Stimulated activated CD4-positive, alpha-beta T cell treated with anti-CD3 and anti-CD28 coated beads, Interleukin-1b, Interleukin-23, amount 100 ng/mL, for 48 hours (primary cell): ENCODE measurements at regions not wholly inside any gene's neighbourhood (a gene's known extent, or its start where the extent isn't known, plus 50 kb on each side); places are given as distances from the start of the nearest gene placed in this dataset.
"Not testable (repeated sequence)": the region's sequence is repeated elsewhere in the genome, so short reads cannot be mapped to it uniquely, and the experiment has no call there.

Experiments
- DNase-seq: peaks from one replicate; pipeline ENCODE4 v3.0.0-alpha.2; 2020

- not testable (repeated sequence) for DNase-seq
These were observed 63.8 kb downstream of the CLEC18A start for GRCh38 chr16:70014915-70015314.

- DNase-seq = not testable (repeated sequence)
These were observed 65.6 kb downstream of the CLEC18A start for GRCh38 chr16:70016751-70017150.

GRCh38 chr16:70018254-70018653, 67.1 kb downstream of the CLEC18A start:
- peak; percentile 37 for DNase-seq

- not testable (repeated sequence) for DNase-seq
These were observed 72.1 kb downstream of the CLEC18A start for GRCh38 chr16:70023207-70023606.

GRCh38 chr16:70023956-70024355, 72.8 kb downstream of the CLEC18A start:
- not testable (repeated sequence) for DNase-seq

- peak; percentile 27 for DNase-seq
These were observed 75.2 kb downstream of the CLEC18A start for GRCh38 chr16:70026165-70026854.

- DNase-seq = not testable (repeated sequence)
These were observed 81.2 kb upstream of the PDPR start for GRCh38 chr16:70032906-70033305.

- DNase-seq = not testable (repeated sequence)
These were observed 76.2 kb upstream of the PDPR start for GRCh38 chr16:70037913-70038312.

GRCh38 chr16:70040554-70040953, 73.6 kb upstream of the PDPR start:
- not testable (repeated sequence) for DNase-seq

GRCh38 chr16:70043538-70044067, 70.5 kb upstream of the PDPR start:
- not testable (repeated sequence) for DNase-seq

GRCh38 chr16:70046560-70046959, 67.6 kb upstream of the PDPR start:
- DNase-seq = not testable (repeated sequence)

- DNase-seq = not testable (repeated sequence)
These were observed 66.0 kb upstream of the PDPR start for GRCh38 chr16:70048083-70048482.

- DNase-seq = not testable (repeated sequence)
These were observed 56.1 kb upstream of the PDPR start for GRCh38 chr16:70058056-70058455.

GRCh38 chr16:70059429-70059828, 54.7 kb upstream of the PDPR start:
- DNase-seq = not testable (repeated sequence)

GRCh38 chr16:70060521-70061027, 53.6 kb upstream of the PDPR start:
- not testable (repeated sequence) for DNase-seq

- not testable (repeated sequence) for DNase-seq
These were observed 52.4 kb upstream of the PDPR start for GRCh38 chr16:70061671-70062218.

GRCh38 chr16:70062947-70063346, 51.2 kb upstream of the PDPR start:
- DNase-seq = not testable (repeated sequence)
